ENCODE measurements at regions not wholly inside any gene's neighbourhood (a gene's known extent, or its start where the extent isn't known, plus 50 kb on each side); places are given as distances from the start of the nearest gene placed in this dataset.

GRCh38 chr4:13302876-13303275 lies 181.3 kb downstream of the RAB28 start:
- no peak overlapping the region for H3K27ac Mint-ChIP-seq
- H3K27me3 Mint-ChIP-seq (ENCODE audit: low read depth): no peaks in the 10 kb centered on the region
- ATAC-seq (no peak), DNase-seq (ENCODE audit: low spot score) (no peak)
- ChIA-PET CTCF (no interaction called here), POLR2A (no interaction called here)
- H3K9me3 Mint-ChIP-seq: peaks cover 24% of the 10 kb centered on the region
- no peak overlapping the region for H3K4me3 Mint-ChIP-seq
- no peak for TF ChIP-seq JAZF1 (CRISPR knock-in tag; IDR thresholded peaks at IDR 0.05)
- no peak for TF ChIP-seq MAX (CRISPR knock-in tag; IDR thresholded peaks at IDR 0.05)
- TF ChIP-seq ATF3 (CRISPR knock-in tag; conservative IDR thresholded peaks at IDR 0.05): no peak
- no peak for TF ChIP-seq ZNF671 (CRISPR knock-in tag; IDR thresholded peaks at IDR 0.05)
- no peak for TF ChIP-seq ZNF232 (CRISPR knock-in tag; IDR thresholded peaks at IDR 0.05)
- no peak for TF ChIP-seq SOX15 (CRISPR knock-in tag; IDR thresholded peaks at IDR 0.05)
- TF ChIP-seq GRHL2 (CRISPR knock-in tag; IDR thresholded peaks at IDR 0.05; ENCODE audit: insufficient replicate concordance, severe bottlenecking): no peak
- no peak for TF ChIP-seq TEAD1 (CRISPR knock-in tag; IDR thresholded peaks at IDR 0.05)
- TF ChIP-seq MYBL2 (CRISPR knock-in tag; IDR thresholded peaks at IDR 0.05): no peak
- TF ChIP-seq ZNF121 (CRISPR knock-in tag; IDR thresholded peaks at IDR 0.05): no peak
- no peak for TF ChIP-seq ATF1 (CRISPR knock-in tag; IDR thresholded peaks at IDR 0.05)
- no peak for TF ChIP-seq TEAD4 (CRISPR knock-in tag; IDR thresholded peaks at IDR 0.05)
- TF ChIP-seq NFATC4 (CRISPR knock-in tag; IDR thresholded peaks at IDR 0.05): no peak
- no peak for TF ChIP-seq USF2 (CRISPR knock-in tag; IDR thresholded peaks at IDR 0.05)
- no peak for TF ChIP-seq ZSCAN18 (CRISPR knock-in tag; IDR thresholded peaks at IDR 0.05)
- no peak for TF ChIP-seq MXD4 (CRISPR knock-in tag; IDR thresholded peaks at IDR 0.05; ENCODE audit: borderline replicate concordance)
- no peak for TF ChIP-seq ZNF219 (CRISPR knock-in tag; IDR thresholded peaks at IDR 0.05; ENCODE audit: borderline replicate concordance)
- TF ChIP-seq RORB (CRISPR knock-in tag; IDR thresholded peaks at IDR 0.05): no peak
- no peak for TF ChIP-seq ERG (CRISPR knock-in tag; IDR thresholded peaks at IDR 0.05)
- peaks cover 12% of the 10 kb centered on the region for H3K4me1 Mint-ChIP-seq
- H3K36me3 Mint-ChIP-seq: peaks cover 12% of the 10 kb centered on the region

- ChIA-PET CTCF (no interaction called here), POLR2A (no interaction called here)
- Mint-ChIP-seq H3K36me3 (peaks cover 22% of the 10 kb centered on the region), H3K27me3 (ENCODE audit: low read depth) (no peaks in the 10 kb centered on the region), H3K4me3 (no peak overlapping the region), H3K4me1 (no peaks in the 10 kb centered on the region), H3K27ac (no peak overlapping the region), H3K9me3 (peaks cover 41% of the 10 kb centered on the region)
- DNase-seq (ENCODE audit: low spot score) (no peak), ATAC-seq (no peak)
- TF ChIP-seq JUN (CRISPR knock-in tag; IDR thresholded peaks at IDR 0.05) (no peak), ZNF232 (CRISPR knock-in tag; IDR thresholded peaks at IDR 0.05) (no peak), FOXP4 (CRISPR knock-in tag; IDR thresholded peaks at IDR 0.05) (no peak), SP1 (CRISPR knock-in tag; conservative IDR thresholded peaks at IDR 0.05) (no peak), CDX4 (CRISPR knock-in tag; IDR thresholded peaks at IDR 0.05; ENCODE audit: borderline replicate concordance) (no peak), STAT6 (CRISPR knock-in tag; conservative IDR thresholded peaks at IDR 0.05; ENCODE audit: low read depth) (no peak), ZNF138 (CRISPR knock-in tag; conservative IDR thresholded peaks at IDR 0.05) (no peak), ATF6 (CRISPR knock-in tag; IDR thresholded peaks at IDR 0.05) (no peak), TP53 (CRISPR knock-in tag; IDR thresholded peaks at IDR 0.05) (no peak)
Observed at GRCh38 chr4:13299343-13299742, 184.8 kb downstream of the RAB28 start.
